ENCODE measurements at regions not wholly inside any gene's neighbourhood (a gene's known extent, or its start where the extent isn't known, plus 50 kb on each side); places are given as distances from the start of the nearest gene placed in this dataset.

- no peak for TF ChIP-seq CTCF (conservative IDR thresholded peaks at IDR 0.05; ENCODE audit: low read length)
- TF ChIP-seq EZH2phosphoT487 (IDR thresholded peaks at IDR 0.05; ENCODE audit: borderline replicate concordance): no peak
- H3K36me3 ChIP-seq (ENCODE audit: insufficient read depth, low read length): no peaks in the 10 kb centered on the region
- no peaks in the 10 kb centered on the region for H3F3A ChIP-seq (ENCODE audit: low read depth)
- no peak overlapping the region for H3K9ac ChIP-seq (ENCODE audit: low read depth, low read length, poor library complexity, severe bottlenecking)
- H2AFZ ChIP-seq (ENCODE audit: low read length): no peak overlapping the region
- H3K4me3 ChIP-seq (ENCODE audit: low read length, poor library complexity, severe bottlenecking): no peak overlapping the region
- peaks cover 11% of the 10 kb centered on the region for H3K9me3 ChIP-seq (ENCODE audit: insufficient read depth, low read depth, low read length)
- H3K27me3 ChIP-seq (ENCODE audit: insufficient read depth, low read length, poor library complexity, severe bottlenecking): no peaks in the 10 kb centered on the region
- H4K20me1 ChIP-seq (ENCODE audit: insufficient read depth, low read length, poor library complexity, severe bottlenecking): no peaks in the 10 kb centered on the region
- no peaks in the 10 kb centered on the region for H3K79me2 ChIP-seq (ENCODE audit: insufficient read depth, low read length)
- H3K9me2 ChIP-seq (replicated peaks; ENCODE audit: low read depth, low read length): no peaks in the 10 kb centered on the region
- no peaks in the 10 kb centered on the region for H3K4me1 ChIP-seq (ENCODE audit: insufficient read depth, low read length, poor library complexity, severe bottlenecking)
- H3K4me2 ChIP-seq (ENCODE audit: low read depth, low read length, poor library complexity, severe bottlenecking): no peak overlapping the region
These were observed 83.1 kb upstream of the ENPP6 start for GRCh38 chr4:184300816-184301215.

DNA sequence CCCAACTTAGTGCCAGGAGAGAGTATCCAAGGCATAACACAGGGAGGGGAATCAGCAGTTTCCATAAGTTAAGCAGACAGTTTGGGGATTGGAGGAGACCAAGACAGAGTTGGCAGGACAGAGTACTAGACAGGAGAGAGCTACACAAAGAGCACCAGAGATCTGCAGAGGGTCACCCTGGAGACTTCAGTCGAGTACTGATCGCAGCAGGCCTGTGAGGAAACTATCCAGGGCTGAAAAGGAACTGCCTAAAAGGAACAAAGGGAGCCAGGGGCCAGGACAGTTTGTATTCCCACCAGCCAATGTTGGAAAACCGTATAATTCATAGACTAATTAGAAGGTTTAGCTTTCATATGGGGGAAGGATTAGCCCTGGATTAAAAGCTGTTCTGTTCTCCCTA lies 80.6 kb upstream of the ENPP6 start:
- no peak for TF ChIP-seq EZH2phosphoT487 (IDR thresholded peaks at IDR 0.05; ENCODE audit: borderline replicate concordance)
- TF ChIP-seq CTCF (conservative IDR thresholded peaks at IDR 0.05; ENCODE audit: low read length): no peak
- Histone ChIP-seq H3K4me3 (ENCODE audit: low read length, poor library complexity, severe bottlenecking) (no peak overlapping the region), H3K4me2 (ENCODE audit: low read depth, low read length, poor library complexity, severe bottlenecking) (no peak overlapping the region), H4K20me1 (ENCODE audit: insufficient read depth, low read length, poor library complexity, severe bottlenecking) (no peaks in the 10 kb centered on the region), H3K79me2 (ENCODE audit: insufficient read depth, low read length) (no peaks in the 10 kb centered on the region), H3F3A (ENCODE audit: low read depth) (no peaks in the 10 kb centered on the region), H3K9ac (ENCODE audit: low read depth, low read length, poor library complexity, severe bottlenecking) (no peak overlapping the region), H3K9me3 (ENCODE audit: insufficient read depth, low read depth, low read length) (no peaks in the 10 kb centered on the region), H3K27me3 (ENCODE audit: insufficient read depth, low read length, poor library complexity, severe bottlenecking) (no peaks in the 10 kb centered on the region), H2AFZ (ENCODE audit: low read length) (no peak overlapping the region), H3K9me2 (replicated peaks; ENCODE audit: low read depth, low read length) (no peaks in the 10 kb centered on the region), H3K36me3 (ENCODE audit: insufficient read depth, low read length) (no peaks in the 10 kb centered on the region), H3K4me1 (ENCODE audit: insufficient read depth, low read length, poor library complexity, severe bottlenecking) (no peaks in the 10 kb centered on the region)

DNA sequence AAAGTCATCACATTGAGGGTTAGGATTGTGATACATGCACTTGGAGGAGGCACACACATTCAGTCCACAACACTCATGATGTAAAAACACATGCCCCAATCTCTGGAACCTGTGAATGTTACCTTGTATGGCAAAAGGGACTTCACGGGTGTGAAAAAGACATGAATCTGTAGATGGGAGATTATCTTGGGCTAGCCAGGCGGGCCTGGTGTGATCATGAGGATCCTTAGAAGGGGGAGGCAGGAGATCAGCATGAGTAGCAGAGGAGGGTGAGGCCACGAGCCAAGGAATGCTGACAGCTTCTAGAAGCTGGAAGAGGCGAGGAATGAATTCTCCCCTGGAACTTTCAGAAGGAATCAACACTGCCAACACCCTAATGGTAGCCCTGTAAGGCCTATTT lies 77.5 kb upstream of the ENPP6 start:
- no peaks in the 10 kb centered on the region for H3K27me3 ChIP-seq (ENCODE audit: insufficient read depth, low read length, poor library complexity, severe bottlenecking)
- H3K9me2 ChIP-seq (replicated peaks; ENCODE audit: low read depth, low read length): no peaks in the 10 kb centered on the region
- H2AFZ ChIP-seq (ENCODE audit: low read length): no peak overlapping the region
- no peaks in the 10 kb centered on the region for H3K9me3 ChIP-seq (ENCODE audit: insufficient read depth, low read depth, low read length)
- H3K4me1 ChIP-seq (ENCODE audit: insufficient read depth, low read length, poor library complexity, severe bottlenecking): no peaks in the 10 kb centered on the region
- H3K79me2 ChIP-seq (ENCODE audit: insufficient read depth, low read length): no peaks in the 10 kb centered on the region
- no peak overlapping the region for H3K9ac ChIP-seq (ENCODE audit: low read depth, low read length, poor library complexity, severe bottlenecking)
- no peak overlapping the region for H3K4me2 ChIP-seq (ENCODE audit: low read depth, low read length, poor library complexity, severe bottlenecking)
- no peaks in the 10 kb centered on the region for H3F3A ChIP-seq (ENCODE audit: low read depth)
- H3K36me3 ChIP-seq (ENCODE audit: insufficient read depth, low read length): no peaks in the 10 kb centered on the region
- H4K20me1 ChIP-seq (ENCODE audit: insufficient read depth, low read length, poor library complexity, severe bottlenecking): no peaks in the 10 kb centered on the region
- no peak overlapping the region for H3K4me3 ChIP-seq (ENCODE audit: low read length, poor library complexity, severe bottlenecking)
- no peak for TF ChIP-seq CTCF (conservative IDR thresholded peaks at IDR 0.05; ENCODE audit: low read length)
- TF ChIP-seq EZH2phosphoT487 (IDR thresholded peaks at IDR 0.05; ENCODE audit: borderline replicate concordance): no peak

Measured in Loucy (cell line).